Endothelial cell of umbilical vein (primary cell): ENCODE measurements at regions not wholly inside any gene's neighbourhood (a gene's known extent, or its start where the extent isn't known, plus 50 kb on each side); places are given as distances from the start of the nearest gene placed in this dataset.

Experiments
- CTCF ChIP-seq, 2 donors: IDR thresholded peaks; 1 replicate in 1 of 2; 2 replicates in 1 of 2; pipeline ENCODE4 v1.5.1; 2011; ENCODE audit warnings: low read length in 2 of 2, mild to moderate bottlenecking in 2 of 2, moderate library complexity in 2 of 2, control low read depth in 1 of 2, inconsistent platforms in 1 of 2, low read depth in 1 of 2; ENCODE audit not compliant: insufficient read depth in 1 of 2; ENCODE audit errors: extremely low read depth in 1 of 2
- EZH2 ChIP-seq: IDR thresholded peaks from 2 replicates; pipeline ENCODE4 v1.6.1; 2012; ENCODE audit warnings: borderline replicate concordance, low read depth, mild to moderate bottlenecking, moderate library complexity, low read length, inconsistent platforms; ENCODE audit not compliant: severe bottlenecking
- MYC ChIP-seq: IDR thresholded peaks from one replicate; pipeline ENCODE4 v1.6.1; 2011; ENCODE audit warnings: mild to moderate bottlenecking, low read depth, low read length
- POLR2A ChIP-seq: IDR thresholded peaks from 2 replicates; pipeline ENCODE4 v1.6.1; 2012; ENCODE audit warnings: low read depth, mild to moderate bottlenecking, control low read depth, low read length

GRCh38 chr3:20552605-20553275 lies 366.7 kb upstream of the SGO1 start:
- TF ChIP-seq CTCF (IDR thresholded peaks at IDR 0.05; ENCODE audit: extremely low read depth in 1 of 2, insufficient read depth in 1 of 2, low read depth in 1 of 2, low read length in 2 of 2) (no peak), EZH2 (no peak), POLR2A (no peak), MYC (no peak)
